HFFc6 (cell line): ENCODE measurements at regions not wholly inside any gene's neighbourhood (a gene's known extent, or its start where the extent isn't known, plus 50 kb on each side); places are given as distances from the start of the nearest gene placed in this dataset.

Experiments used
- DNase-seq: peaks from one replicate; pipeline ENCODE4 v3.0.0-alpha.2; 2018
- H3K27ac Mint-ChIP-seq: 2 replicates; pipeline ENCODE4 v1.8.0; 2020; ENCODE audit warnings: mild to moderate bottlenecking, mixed read lengths
- H3K27me3 Mint-ChIP-seq: 2 replicates; pipeline ENCODE4 v1.8.0; 2021; ENCODE audit warnings: mild to moderate bottlenecking, moderate library complexity, mixed read lengths; ENCODE audit not compliant: insufficient read depth
- H3K36me3 Mint-ChIP-seq: 2 replicates; pipeline ENCODE4 v1.8.0; 2021; ENCODE audit warnings: low read depth, mixed read lengths
- H3K4me1 Mint-ChIP-seq: 2 replicates; pipeline ENCODE4 v1.8.0; 2020; ENCODE audit warnings: low read depth, mixed read lengths
- H3K4me3 Mint-ChIP-seq: 2 replicates; pipeline ENCODE4 v1.8.0; 2020; ENCODE audit warnings: mild to moderate bottlenecking, moderate library complexity, mixed read lengths
- H3K9me3 Mint-ChIP-seq: 2 replicates; pipeline ENCODE4 v1.8.0; 2020; ENCODE audit warnings: mild to moderate bottlenecking, mixed read lengths
- TF ChIP-seq, protein P1 (sequence below): fragments of 200-600 bp; sonication (generic); IDR thresholded peaks from 2 replicates; pipeline ENCODE4 v1.5.0; 2021; ENCODE audit warnings: antibody characterized with exemption, mild to moderate bottlenecking

DNA sequence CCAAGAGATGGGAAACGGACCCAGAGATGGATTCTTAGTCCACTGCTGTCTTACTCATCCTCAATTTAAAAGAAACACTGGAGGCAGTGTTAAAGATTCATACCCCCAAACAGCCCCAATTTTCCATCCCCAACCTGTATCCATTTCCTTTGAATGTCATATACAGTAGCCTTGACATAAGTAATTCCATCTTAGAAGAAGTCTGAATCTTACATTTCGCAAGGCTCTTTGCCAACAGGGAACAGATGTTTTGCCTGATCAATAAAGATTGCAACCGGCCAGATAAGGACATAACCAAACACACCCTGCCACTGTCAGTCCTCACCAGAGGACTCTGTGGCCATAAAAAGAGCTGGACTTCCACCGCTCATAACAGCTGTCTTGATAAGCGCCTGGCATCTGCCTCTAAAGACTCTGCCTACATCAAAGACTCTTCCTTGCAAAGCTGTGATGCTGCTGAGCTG is 59.0 kb upstream of the MED9 start:
- Mint-ChIP-seq H3K4me3 (no peak overlapping the region), H3K9me3 (no peaks in the 10 kb centered on the region), H3K36me3 (peaks cover 6% of the 10 kb centered on the region; the same call in 1 of the 2 replicates), H3K27ac (no peak overlapping the region; the same call in 1 of the 2 replicates), H3K27me3 (peaks cover 14% of the 10 kb centered on the region), H3K4me1 (peaks cover 53% of the 10 kb centered on the region)
- DNase-seq: no peak
- TF ChIP-seq, protein P1, sequence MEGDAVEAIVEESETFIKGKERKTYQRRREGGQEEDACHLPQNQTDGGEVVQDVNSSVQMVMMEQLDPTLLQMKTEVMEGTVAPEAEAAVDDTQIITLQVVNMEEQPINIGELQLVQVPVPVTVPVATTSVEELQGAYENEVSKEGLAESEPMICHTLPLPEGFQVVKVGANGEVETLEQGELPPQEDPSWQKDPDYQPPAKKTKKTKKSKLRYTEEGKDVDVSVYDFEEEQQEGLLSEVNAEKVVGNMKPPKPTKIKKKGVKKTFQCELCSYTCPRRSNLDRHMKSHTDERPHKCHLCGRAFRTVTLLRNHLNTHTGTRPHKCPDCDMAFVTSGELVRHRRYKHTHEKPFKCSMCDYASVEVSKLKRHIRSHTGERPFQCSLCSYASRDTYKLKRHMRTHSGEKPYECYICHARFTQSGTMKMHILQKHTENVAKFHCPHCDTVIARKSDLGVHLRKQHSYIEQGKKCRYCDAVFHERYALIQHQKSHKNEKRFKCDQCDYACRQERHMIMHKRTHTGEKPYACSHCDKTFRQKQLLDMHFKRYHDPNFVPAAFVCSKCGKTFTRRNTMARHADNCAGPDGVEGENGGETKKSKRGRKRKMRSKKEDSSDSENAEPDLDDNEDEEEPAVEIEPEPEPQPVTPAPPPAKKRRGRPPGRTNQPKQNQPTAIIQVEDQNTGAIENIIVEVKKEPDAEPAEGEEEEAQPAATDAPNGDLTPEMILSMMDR: no peak

DNA sequence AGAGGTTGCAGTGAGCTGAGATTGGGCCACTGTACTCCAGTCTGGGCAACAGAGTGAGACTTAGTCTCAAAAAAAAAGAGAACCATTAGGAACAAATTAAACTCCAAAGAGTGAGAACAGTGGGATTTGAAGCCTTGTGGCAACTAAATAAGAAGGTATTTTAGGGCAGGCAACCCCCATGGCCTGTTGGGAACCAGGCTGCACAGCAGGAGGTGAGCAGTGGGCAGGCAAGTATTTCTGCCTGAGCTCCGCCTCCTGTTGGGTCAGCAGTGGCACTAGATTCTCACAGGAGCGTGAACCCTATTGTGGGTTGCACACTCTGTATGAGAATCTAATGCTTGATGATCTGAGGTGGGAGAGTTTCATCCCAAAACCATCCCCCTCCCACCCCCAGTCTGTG is 57.6 kb upstream of the MED9 start:
- no peaks in the 10 kb centered on the region for H3K9me3 Mint-ChIP-seq
- H3K4me1 Mint-ChIP-seq: peaks cover 44% of the 10 kb centered on the region
- H3K27ac Mint-ChIP-seq: no peak overlapping the region
- TF ChIP-seq, protein P1: no peak
- peaks cover 14% of the 10 kb centered on the region for H3K27me3 Mint-ChIP-seq
- no peak for DNase-seq
- peaks cover 6% of the 10 kb centered on the region; the same call in 1 of the 2 replicates for H3K36me3 Mint-ChIP-seq
- H3K4me3 Mint-ChIP-seq: no peak overlapping the region

DNA sequence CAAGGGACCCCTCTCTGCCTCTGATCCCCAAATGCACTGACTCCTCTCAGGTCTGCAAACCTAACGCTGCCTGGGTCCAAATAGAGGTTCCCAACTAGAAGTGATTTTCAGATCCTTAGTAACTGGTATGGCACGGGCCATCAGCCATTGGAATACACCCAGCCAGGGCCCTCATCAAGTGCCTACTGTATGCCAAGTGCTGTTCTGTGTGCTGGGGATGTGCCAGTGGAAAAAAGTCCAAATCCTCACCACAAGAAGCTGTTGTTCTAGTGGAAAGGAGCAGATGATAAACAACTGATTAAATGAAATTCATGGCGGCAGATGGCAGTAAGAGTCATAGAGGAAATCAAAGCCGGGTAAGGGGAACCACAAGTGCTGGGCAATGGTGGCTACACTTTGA is 57.2 kb upstream of the MED9 start:
- Mint-ChIP-seq H3K9me3 (no peaks in the 10 kb centered on the region), H3K4me3 (no peak overlapping the region), H3K27me3 (peaks cover 14% of the 10 kb centered on the region), H3K36me3 (peaks cover 6% of the 10 kb centered on the region; the same call in 1 of the 2 replicates), H3K4me1 (peaks cover 39% of the 10 kb centered on the region), H3K27ac (no peak overlapping the region; the same call in 1 of the 2 replicates)
- DNase-seq: no peak
- TF ChIP-seq, protein P1: no peak

DNA sequence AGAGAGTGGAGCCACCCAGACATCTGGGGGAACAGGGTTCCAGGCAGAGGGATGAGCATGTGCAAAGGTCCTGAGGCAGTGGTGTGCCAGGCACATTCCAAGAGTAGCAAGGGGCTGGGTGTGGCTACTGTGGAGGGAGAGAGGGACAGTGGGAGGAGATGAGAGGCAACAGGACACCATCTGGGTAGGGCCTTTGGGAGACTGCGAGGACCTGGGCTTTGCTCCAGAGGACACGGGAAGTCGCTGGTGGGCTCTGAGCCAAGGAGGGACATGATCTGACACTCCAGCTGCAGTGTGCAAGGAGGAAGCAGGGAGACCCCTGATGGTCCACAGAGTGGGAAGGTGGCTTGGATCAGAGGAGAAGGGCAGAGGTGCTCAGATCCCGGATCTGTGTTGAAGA is 56.7 kb upstream of the MED9 start:
- DNase-seq: no peak
- Mint-ChIP-seq H3K27ac (no peak overlapping the region; the same call in 1 of the 2 replicates), H3K4me1 (peaks cover 35% of the 10 kb centered on the region), H3K36me3 (peaks cover 6% of the 10 kb centered on the region; the same call in 1 of the 2 replicates), H3K27me3 (peaks cover 14% of the 10 kb centered on the region), H3K4me3 (no peak overlapping the region), H3K9me3 (no peaks in the 10 kb centered on the region)
- TF ChIP-seq, protein P1: no peak

DNA sequence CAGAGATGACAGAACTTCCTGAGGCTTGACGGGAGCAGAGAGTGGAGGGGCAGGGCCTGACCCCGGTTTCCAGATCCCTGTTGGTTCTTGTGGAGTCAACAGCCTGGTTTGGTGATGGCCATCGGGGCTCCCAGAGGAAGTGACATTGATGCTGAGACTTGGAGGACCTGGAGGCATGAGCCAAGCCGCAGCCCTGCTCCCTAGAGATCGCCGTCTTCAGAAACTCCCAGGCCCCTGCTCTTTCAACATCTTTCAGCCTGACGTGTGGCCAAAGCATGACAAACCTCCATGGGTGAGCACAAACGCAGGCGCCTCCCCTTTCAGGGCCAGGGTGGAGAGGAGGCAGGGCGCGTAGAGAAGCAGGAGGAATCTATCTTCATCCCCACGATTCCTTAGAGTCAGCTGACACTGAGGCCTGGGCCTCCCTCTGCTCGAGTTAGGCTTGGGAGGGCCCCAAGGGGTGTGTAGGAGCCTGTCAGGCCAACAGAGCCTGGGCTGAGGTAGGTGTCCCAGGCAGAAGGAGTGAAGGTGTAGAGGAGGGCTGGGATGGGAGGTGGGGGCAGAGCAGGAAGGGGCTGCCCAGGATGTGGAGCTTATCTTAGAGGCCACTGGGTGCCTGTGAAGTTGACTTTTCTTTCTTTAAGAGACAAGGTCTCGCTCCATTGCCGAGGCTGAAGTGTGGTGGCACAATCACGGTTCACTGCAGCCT is 56.1 kb upstream of the MED9 start:
- DNase-seq: no peak
- Mint-ChIP-seq H3K9me3 (no peaks in the 10 kb centered on the region), H3K36me3 (peaks cover 6% of the 10 kb centered on the region; the same call in 1 of the 2 replicates), H3K4me3 (no peak overlapping the region), H3K27me3 (peaks cover 14% of the 10 kb centered on the region), H3K4me1 (peaks cover 28% of the 10 kb centered on the region), H3K27ac (no peak overlapping the region)
- TF ChIP-seq, protein P1: no peak
